ENCODE measurements at regions not wholly inside any gene's neighbourhood (a gene's known extent, or its start where the extent isn't known, plus 50 kb on each side); places are given as distances from the start of the nearest gene placed in this dataset.

- TF ChIP-seq TBP (IDR thresholded peaks at IDR 0.05; ENCODE audit: low read depth, low read length) (no peak), POLR2AphosphoS5 (IDR thresholded peaks at IDR 0.05; ENCODE audit: low read depth, low read length) (no peak), ATF3 (IDR thresholded peaks at IDR 0.05; ENCODE audit: insufficient read depth, low read depth, low read length) (no peak), SP1 (IDR thresholded peaks at IDR 0.05; ENCODE audit: low read depth, low read length) (no peak), EZH2 (IDR thresholded peaks at IDR 0.05; ENCODE audit: low read depth, low read length, severe bottlenecking) (no peak), NRF1 (IDR thresholded peaks at IDR 0.05; ENCODE audit: low read depth, low read length) (no peak)
- TF ChIP-seq, protein P1, sequence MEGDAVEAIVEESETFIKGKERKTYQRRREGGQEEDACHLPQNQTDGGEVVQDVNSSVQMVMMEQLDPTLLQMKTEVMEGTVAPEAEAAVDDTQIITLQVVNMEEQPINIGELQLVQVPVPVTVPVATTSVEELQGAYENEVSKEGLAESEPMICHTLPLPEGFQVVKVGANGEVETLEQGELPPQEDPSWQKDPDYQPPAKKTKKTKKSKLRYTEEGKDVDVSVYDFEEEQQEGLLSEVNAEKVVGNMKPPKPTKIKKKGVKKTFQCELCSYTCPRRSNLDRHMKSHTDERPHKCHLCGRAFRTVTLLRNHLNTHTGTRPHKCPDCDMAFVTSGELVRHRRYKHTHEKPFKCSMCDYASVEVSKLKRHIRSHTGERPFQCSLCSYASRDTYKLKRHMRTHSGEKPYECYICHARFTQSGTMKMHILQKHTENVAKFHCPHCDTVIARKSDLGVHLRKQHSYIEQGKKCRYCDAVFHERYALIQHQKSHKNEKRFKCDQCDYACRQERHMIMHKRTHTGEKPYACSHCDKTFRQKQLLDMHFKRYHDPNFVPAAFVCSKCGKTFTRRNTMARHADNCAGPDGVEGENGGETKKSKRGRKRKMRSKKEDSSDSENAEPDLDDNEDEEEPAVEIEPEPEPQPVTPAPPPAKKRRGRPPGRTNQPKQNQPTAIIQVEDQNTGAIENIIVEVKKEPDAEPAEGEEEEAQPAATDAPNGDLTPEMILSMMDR (IDR thresholded peaks at IDR 0.05; ENCODE audit: control extremely low read depth in 1 of 3, insufficient read depth in 1 of 3, low read depth in 1 of 3, low read length in 3 of 3): peak; percentile 45 to 80 (median 65)
These were observed 669.5 kb downstream of the SQOR start for GRCh38 chr15:46304321-46304720.

Measured in H1 (cell line).